ENCODE measurements at regions not wholly inside any gene's neighbourhood (a gene's known extent, or its start where the extent isn't known, plus 50 kb on each side); places are given as distances from the start of the nearest gene placed in this dataset.

GRCh38 chr4:35138449-35138848, 1105.9 kb downstream of the ARAP2 start (continued):
- TF ChIP-seq CBX8 (IDR thresholded peaks at IDR 0.05; ENCODE audit: borderline replicate concordance, low read depth, low read length) (no peak), FOSL1 (IDR thresholded peaks at IDR 0.05; ENCODE audit: insufficient read depth, low read depth, low read length) (no peak), SP2 (IDR thresholded peaks at IDR 0.05; ENCODE audit: low read length) (no peak), EP300 (IDR thresholded peaks at IDR 0.05; ENCODE audit: borderline replicate concordance in 1 of 2, low read depth in 2 of 2, low read length in 2 of 2) (no peak), TBP (IDR thresholded peaks at IDR 0.05; ENCODE audit: low read depth, low read length) (no peak), CTBP2 (IDR thresholded peaks at IDR 0.05; ENCODE audit: borderline replicate concordance, insufficient read depth, insufficient read length, low read length) (no peak), RXRA (IDR thresholded peaks at IDR 0.05; ENCODE audit: insufficient read depth, low read depth, low read length) (no peak), JUN (IDR thresholded peaks at IDR 0.05; ENCODE audit: low read depth, low read length) (no peak), RFX5 (IDR thresholded peaks at IDR 0.05; ENCODE audit: borderline replicate concordance, low read depth, low read length) (no peak)
